ENCODE measurements at regions not wholly inside any gene's neighbourhood (a gene's known extent, or its start where the extent isn't known, plus 50 kb on each side); places are given as distances from the start of the nearest gene placed in this dataset.

DNA sequence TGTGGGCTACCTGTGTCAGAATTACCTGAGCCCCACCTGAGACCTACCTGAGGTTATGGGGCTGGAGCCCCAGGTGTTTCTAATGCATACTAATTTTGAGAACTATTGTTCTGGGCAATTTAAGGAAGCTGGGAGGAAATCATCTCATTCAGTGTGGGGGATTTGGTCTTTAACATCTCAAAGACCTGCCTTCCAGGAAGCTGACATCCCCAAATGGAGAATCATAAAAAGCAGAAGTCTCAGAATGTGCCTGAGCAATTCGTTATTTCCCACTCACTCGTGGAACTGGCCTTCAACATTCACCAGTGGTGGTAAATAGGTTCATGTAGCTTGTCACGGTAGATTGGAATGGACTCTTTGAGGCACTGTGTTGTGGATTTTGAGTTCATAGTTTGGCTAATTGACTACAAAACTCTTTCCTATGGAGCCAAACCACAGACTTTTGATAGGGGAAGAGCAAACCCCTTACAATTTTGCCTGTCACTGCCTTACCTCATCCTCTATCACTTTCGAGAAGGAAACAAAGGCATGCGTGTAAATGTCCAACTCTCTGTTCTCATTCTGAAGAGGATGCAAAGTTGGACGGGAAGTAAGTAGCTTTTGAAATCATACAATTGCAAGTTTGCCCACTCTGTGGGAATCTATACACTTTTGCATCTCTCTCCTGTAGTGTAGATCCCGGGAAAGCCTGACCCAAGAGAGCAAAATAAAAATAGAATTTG lies 521.0 kb upstream of the MDFIC2 start:
- Histone ChIP-seq H3K79me2 (ENCODE audit: control insufficient read depth, insufficient read depth, low read length) (no peaks in the 10 kb centered on the region), H3K4me2 (ENCODE audit: control insufficient read depth, extremely low read depth, insufficient read depth, low read depth, low read length) (no peak overlapping the region), H3K9me3 (ENCODE audit: control insufficient read depth, low read depth, low read length) (no peaks in the 10 kb centered on the region), H3K9me1 (ENCODE audit: control insufficient read depth, extremely low read depth, insufficient read depth, low read length) (no peaks in the 10 kb centered on the region), H3K36me3 (ENCODE audit: control insufficient read depth in 2 of 2, extremely low read depth in 1 of 2, insufficient read depth in 2 of 2, low read length in 2 of 2) (no peaks in the 10 kb centered on the region), H3K27me3 (ENCODE audit: control insufficient read depth, extremely low read depth, insufficient read depth, low read length) (no peaks in the 10 kb centered on the region), H3K9ac (ENCODE audit: control insufficient read depth, extremely low read depth, insufficient read depth, low read length) (no peak overlapping the region), H3K4me1 (ENCODE audit: control insufficient read depth, extremely low read depth, insufficient read depth, low read length) (no peaks in the 10 kb centered on the region), H2AFZ (ENCODE audit: control insufficient read depth, low read length) (no peak overlapping the region), H4K20me1 (ENCODE audit: control insufficient read depth, extremely low read depth, insufficient read depth, low read length) (no peaks in the 10 kb centered on the region), H3K4me3 (ENCODE audit: control insufficient read depth in 2 of 3, extremely low read depth in 1 of 3, insufficient read depth in 2 of 3, low read depth in 1 of 3, low read length in 3 of 3) (no peak overlapping the region), H3K27ac (ENCODE audit: control insufficient read depth, insufficient read depth, low read length) (no peak overlapping the region)
- dilution Hi-C loops (cut with MboI; ENCODE audit: extremely low pct_ligation_motif_present, low sequenced_read_pairs), result no loop called here
- TF ChIP-seq, protein P1, sequence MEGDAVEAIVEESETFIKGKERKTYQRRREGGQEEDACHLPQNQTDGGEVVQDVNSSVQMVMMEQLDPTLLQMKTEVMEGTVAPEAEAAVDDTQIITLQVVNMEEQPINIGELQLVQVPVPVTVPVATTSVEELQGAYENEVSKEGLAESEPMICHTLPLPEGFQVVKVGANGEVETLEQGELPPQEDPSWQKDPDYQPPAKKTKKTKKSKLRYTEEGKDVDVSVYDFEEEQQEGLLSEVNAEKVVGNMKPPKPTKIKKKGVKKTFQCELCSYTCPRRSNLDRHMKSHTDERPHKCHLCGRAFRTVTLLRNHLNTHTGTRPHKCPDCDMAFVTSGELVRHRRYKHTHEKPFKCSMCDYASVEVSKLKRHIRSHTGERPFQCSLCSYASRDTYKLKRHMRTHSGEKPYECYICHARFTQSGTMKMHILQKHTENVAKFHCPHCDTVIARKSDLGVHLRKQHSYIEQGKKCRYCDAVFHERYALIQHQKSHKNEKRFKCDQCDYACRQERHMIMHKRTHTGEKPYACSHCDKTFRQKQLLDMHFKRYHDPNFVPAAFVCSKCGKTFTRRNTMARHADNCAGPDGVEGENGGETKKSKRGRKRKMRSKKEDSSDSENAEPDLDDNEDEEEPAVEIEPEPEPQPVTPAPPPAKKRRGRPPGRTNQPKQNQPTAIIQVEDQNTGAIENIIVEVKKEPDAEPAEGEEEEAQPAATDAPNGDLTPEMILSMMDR (optimal IDR thresholded peaks at IDR 0.05 in 1 of 3, IDR thresholded peaks at IDR 0.05 in 1 of 3, conservative IDR thresholded peaks at IDR 0.05 in 1 of 3; ENCODE audit: extremely low read depth in 1 of 3, insufficient read depth in 2 of 3, low read length in 3 of 3), result no peak
- TF ChIP-seq EZH2 (IDR thresholded peaks at IDR 0.05; ENCODE audit: low read length), result no peak
- FAIRE-seq (no peak), DNase-seq (ENCODE audit: low read depth, low spot score) (no peak)

DNA sequence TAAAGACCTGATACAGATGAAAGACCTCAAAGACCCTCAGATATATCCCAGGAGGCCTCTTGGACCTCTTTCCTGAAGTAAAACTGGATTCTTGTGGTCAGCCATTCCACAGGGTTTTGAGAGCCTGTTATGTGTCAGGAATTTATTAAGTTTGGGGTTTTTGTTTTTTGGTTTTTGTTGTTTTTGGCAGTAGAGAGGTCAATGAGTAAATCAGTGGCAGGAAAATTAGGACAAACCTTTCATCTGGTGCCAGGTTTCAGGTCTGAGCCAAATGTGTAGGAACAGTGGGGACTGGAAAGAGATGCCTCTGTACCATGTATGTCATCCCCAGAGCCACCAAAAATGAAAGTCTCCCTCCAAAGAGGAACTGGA lies 520.4 kb upstream of the MDFIC2 start:
- H3K9ac ChIP-seq (ENCODE audit: control insufficient read depth, extremely low read depth, insufficient read depth, low read length), result no peak overlapping the region
- no peak overlapping the region for H3K27ac ChIP-seq (ENCODE audit: control insufficient read depth, insufficient read depth, low read length)
- no peaks in the 10 kb centered on the region for H3K9me3 ChIP-seq (ENCODE audit: control insufficient read depth, low read depth, low read length)
- TF ChIP-seq, protein P1 (optimal IDR thresholded peaks at IDR 0.05 in 1 of 3, IDR thresholded peaks at IDR 0.05 in 1 of 3, conservative IDR thresholded peaks at IDR 0.05 in 1 of 3; ENCODE audit: extremely low read depth in 1 of 3, insufficient read depth in 2 of 3, low read length in 3 of 3), result no peak
- no peak for TF ChIP-seq EZH2 (IDR thresholded peaks at IDR 0.05; ENCODE audit: low read length)
- DNase-seq (ENCODE audit: low read depth, low spot score) (no peak), FAIRE-seq (no peak)
- no peaks in the 10 kb centered on the region for H3K9me1 ChIP-seq (ENCODE audit: control insufficient read depth, extremely low read depth, insufficient read depth, low read length)
- no peaks in the 10 kb centered on the region for H3K4me1 ChIP-seq (ENCODE audit: control insufficient read depth, extremely low read depth, insufficient read depth, low read length)
- H2AFZ ChIP-seq (ENCODE audit: control insufficient read depth, low read length), result no peak overlapping the region
- no peak overlapping the region for H3K4me2 ChIP-seq (ENCODE audit: control insufficient read depth, extremely low read depth, insufficient read depth, low read depth, low read length)
- no peaks in the 10 kb centered on the region for H4K20me1 ChIP-seq (ENCODE audit: control insufficient read depth, extremely low read depth, insufficient read depth, low read length)
- dilution Hi-C loops (cut with MboI; ENCODE audit: extremely low pct_ligation_motif_present, low sequenced_read_pairs), result no loop called here
- no peaks in the 10 kb centered on the region for H3K36me3 ChIP-seq (ENCODE audit: control insufficient read depth in 2 of 2, extremely low read depth in 1 of 2, insufficient read depth in 2 of 2, low read length in 2 of 2)
- H3K4me3 ChIP-seq (ENCODE audit: control insufficient read depth in 2 of 3, extremely low read depth in 1 of 3, insufficient read depth in 2 of 3, low read depth in 1 of 3, low read length in 3 of 3), result no peak overlapping the region
- no peaks in the 10 kb centered on the region for H3K27me3 ChIP-seq (ENCODE audit: control insufficient read depth, extremely low read depth, insufficient read depth, low read length)
- H3K79me2 ChIP-seq (ENCODE audit: control insufficient read depth, insufficient read depth, low read length), result no peaks in the 10 kb centered on the region
